ENCODE measurements at regions not wholly inside any gene's neighbourhood (a gene's known extent, or its start where the extent isn't known, plus 50 kb on each side); places are given as distances from the start of the nearest gene placed in this dataset.

GRCh38 chr22:27581688-27582087 lies 219.9 kb downstream of the MN1 start:
- TF ChIP-seq CTCF (IDR thresholded peaks at IDR 0.05) = no peak
- TF ChIP-seq POLR2A (IDR thresholded peaks at IDR 0.05) = no peak

Measured in suprapubic skin (tissue), 3 donors.